ENCODE measurements at regions not wholly inside any gene's neighbourhood (a gene's known extent, or its start where the extent isn't known, plus 50 kb on each side); places are given as distances from the start of the nearest gene placed in this dataset.

DNA sequence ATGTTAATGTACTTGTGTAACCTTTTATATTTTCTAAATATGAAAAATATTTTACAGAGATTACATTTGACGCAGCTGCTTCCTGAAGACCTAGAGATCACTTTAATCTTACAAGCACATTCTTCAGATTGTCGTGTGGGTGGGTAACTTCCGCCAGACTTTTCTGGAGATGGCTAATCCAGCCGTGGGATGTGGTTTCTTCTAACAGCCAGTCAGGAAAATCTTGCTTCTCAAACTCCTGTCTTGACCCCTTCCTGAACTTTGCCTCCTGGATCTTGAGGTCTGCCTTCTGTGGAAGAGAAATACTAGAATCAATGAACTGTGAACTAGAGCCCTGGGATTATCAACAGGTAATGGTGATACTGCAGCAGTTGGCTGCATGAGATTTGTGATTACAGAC is 401.6 kb upstream of the TNP1 start:
- no CpG with 5 or more reads among the region's 4 CpGs for WGBS (ENCODE audit: insufficient coverage)

DNA sequence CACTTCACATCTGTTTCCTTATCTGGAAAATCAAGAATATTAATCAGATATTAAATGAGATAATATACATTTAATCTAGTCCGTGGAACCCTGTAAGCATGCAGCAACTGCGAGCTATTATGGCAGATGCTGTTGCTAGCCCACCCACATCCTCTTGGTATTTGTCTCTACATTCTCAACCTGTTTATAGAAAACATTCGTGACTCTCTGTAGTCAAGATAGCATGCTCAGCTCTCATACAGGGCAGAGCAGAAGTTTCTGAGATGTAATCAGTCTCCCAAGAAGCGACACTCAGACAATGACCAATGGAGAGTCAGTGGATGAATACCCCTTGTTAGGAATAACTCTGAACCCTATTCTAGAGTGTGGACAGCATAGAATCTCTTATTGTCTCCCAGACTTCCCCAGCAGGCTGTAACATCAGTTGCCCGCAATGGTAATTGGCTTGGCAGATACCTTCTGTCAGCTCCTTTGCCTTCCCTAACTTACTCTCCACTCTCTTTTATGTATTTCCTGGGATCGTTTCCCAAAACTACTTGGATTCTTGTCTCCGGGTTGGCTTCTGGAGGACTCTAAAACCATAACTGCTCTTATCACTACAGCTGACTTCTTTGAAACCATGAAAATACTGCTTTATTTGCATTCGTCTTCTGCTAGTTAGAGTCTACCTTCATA is 400.7 kb upstream of the TNP1 start:
- H3K36me3 ChIP-seq (ENCODE audit: control insufficient read depth, insufficient read depth, low read length) = no peaks in the 10 kb centered on the region
- H3K4me1 ChIP-seq (ENCODE audit: control insufficient read depth, insufficient read depth, low read length) = peaks cover 16% of the 10 kb centered on the region
- H3K27me3 ChIP-seq (ENCODE audit: control insufficient read depth, insufficient read depth, low read length) = no peaks in the 10 kb centered on the region
- no peak for DNase-seq
- WGBS (ENCODE audit: insufficient coverage) = 65% methylated on average over 6 of the region's 8 CpGs
- H3K4me3 ChIP-seq (ENCODE audit: low read length) = no peak overlapping the region
- no peak overlapping the region for H3K27ac ChIP-seq (ENCODE audit: low read length)
- H3K9me3 ChIP-seq (replicated peaks; ENCODE audit: control insufficient read depth, low read depth, low read length) = no peaks in the 10 kb centered on the region

More for the DNA sequence above, 401.6 kb upstream of the TNP1 start:
- DNase-seq = no peak
- H3K27me3 ChIP-seq (ENCODE audit: control insufficient read depth, insufficient read depth, low read length) = no peaks in the 10 kb centered on the region
- no peak overlapping the region for H3K4me3 ChIP-seq (ENCODE audit: low read length)
- H3K36me3 ChIP-seq (ENCODE audit: control insufficient read depth, insufficient read depth, low read length) = no peaks in the 10 kb centered on the region
- no peak overlapping the region for H3K27ac ChIP-seq (ENCODE audit: low read length)
- H3K4me1 ChIP-seq (ENCODE audit: control insufficient read depth, insufficient read depth, low read length) = peaks cover 8% of the 10 kb centered on the region
- no peaks in the 10 kb centered on the region for H3K9me3 ChIP-seq (replicated peaks; ENCODE audit: control insufficient read depth, low read depth, low read length)

DNA sequence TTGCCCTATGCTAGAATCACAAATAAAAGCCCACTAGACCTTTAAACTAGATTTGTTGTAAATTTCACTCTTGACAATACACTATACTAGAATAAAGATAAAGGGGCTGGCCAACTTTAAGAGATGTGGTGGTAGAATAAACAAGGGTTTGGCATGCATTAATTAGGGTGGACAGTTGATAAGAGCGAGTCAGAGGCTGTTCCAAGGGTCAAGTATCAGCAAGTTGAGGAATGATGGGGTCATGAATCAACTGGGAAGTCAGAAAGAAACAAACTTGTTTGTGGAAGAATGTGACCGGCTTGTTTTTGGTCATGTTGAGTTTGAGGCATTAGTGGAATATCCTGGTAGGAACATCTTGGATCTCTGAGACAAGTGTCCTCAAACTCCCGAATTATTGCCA is 398.3 kb upstream of the TNP1 start:
- Histone ChIP-seq H3K9me3 (replicated peaks; ENCODE audit: control insufficient read depth, low read depth, low read length) (no peaks in the 10 kb centered on the region), H3K27me3 (ENCODE audit: control insufficient read depth, insufficient read depth, low read length) (no peaks in the 10 kb centered on the region), H3K4me1 (ENCODE audit: control insufficient read depth, insufficient read depth, low read length) (peaks cover 16% of the 10 kb centered on the region), H3K36me3 (ENCODE audit: control insufficient read depth, insufficient read depth, low read length) (no peaks in the 10 kb centered on the region), H3K4me3 (ENCODE audit: low read length) (no peak overlapping the region), H3K27ac (ENCODE audit: low read length) (no peak overlapping the region)
- DNase-seq = no peak
- WGBS (ENCODE audit: insufficient coverage) = 92% methylated on average over 2 of the region's 3 CpGs

DNA sequence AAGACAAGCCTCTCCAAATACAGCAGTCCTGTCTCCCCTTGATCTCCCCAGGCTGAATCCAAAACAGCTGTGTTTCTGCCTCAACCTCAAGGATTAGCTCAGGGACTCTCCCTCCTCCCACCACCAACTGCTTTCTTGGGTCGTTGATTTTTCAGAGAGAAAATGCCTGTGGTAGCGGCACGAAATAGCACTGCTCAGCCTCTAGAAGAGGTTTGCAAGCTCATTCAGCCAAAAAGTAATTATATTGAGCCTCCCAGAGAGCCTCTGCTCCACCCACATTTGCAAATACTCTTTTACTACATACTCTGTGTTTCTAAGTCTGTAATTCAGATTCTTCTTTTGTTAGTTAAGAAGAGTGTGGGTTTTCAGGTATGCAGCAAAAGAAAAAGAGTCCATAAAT is 396.4 kb upstream of the TNP1 start:
- peaks cover 12% of the 10 kb centered on the region for H3K4me1 ChIP-seq (ENCODE audit: control insufficient read depth, insufficient read depth, low read length)
- no peak overlapping the region for H3K27ac ChIP-seq (ENCODE audit: low read length)
- H3K27me3 ChIP-seq (ENCODE audit: control insufficient read depth, insufficient read depth, low read length) = no peaks in the 10 kb centered on the region
- no peak overlapping the region for H3K4me3 ChIP-seq (ENCODE audit: low read length)
- peak; percentile 46 for DNase-seq
- H3K36me3 ChIP-seq (ENCODE audit: control insufficient read depth, insufficient read depth, low read length) = no peaks in the 10 kb centered on the region
- no peaks in the 10 kb centered on the region for H3K9me3 ChIP-seq (replicated peaks; ENCODE audit: control insufficient read depth, low read depth, low read length)
- WGBS (ENCODE audit: insufficient coverage) = 10% methylated on average over 2 of the region's 3 CpGs

DNA sequence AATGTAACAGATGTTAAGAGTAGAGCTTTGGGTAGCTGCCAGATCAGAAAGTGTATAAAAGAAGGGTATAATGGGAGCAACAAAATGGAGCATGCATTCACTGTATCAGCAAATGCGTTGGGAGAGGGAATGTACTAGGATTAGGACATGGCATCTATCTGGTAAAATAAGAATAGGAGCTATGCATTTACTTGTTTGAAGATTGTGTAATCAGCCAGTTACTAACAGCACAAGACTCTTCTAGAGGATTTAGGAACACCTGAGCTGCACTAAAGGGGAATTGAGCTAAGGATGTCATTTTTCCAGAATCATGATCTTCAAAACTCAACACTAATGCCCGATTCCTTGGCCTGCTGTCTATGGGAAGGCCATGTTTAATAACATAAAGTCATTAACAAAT is 394.2 kb upstream of the TNP1 start:
- Histone ChIP-seq H3K4me1 (ENCODE audit: control insufficient read depth, insufficient read depth, low read length) (peaks cover 22% of the 10 kb centered on the region), H3K27ac (ENCODE audit: low read length) (no peak overlapping the region), H3K36me3 (ENCODE audit: control insufficient read depth, insufficient read depth, low read length) (no peaks in the 10 kb centered on the region), H3K4me3 (ENCODE audit: low read length) (no peak overlapping the region), H3K27me3 (ENCODE audit: control insufficient read depth, insufficient read depth, low read length) (no peaks in the 10 kb centered on the region), H3K9me3 (replicated peaks; ENCODE audit: control insufficient read depth, low read depth, low read length) (no peaks in the 10 kb centered on the region)
- WGBS (ENCODE audit: insufficient coverage) = no CpG with 5 or more reads among the region's 2 CpGs
- no peak for DNase-seq

DNA sequence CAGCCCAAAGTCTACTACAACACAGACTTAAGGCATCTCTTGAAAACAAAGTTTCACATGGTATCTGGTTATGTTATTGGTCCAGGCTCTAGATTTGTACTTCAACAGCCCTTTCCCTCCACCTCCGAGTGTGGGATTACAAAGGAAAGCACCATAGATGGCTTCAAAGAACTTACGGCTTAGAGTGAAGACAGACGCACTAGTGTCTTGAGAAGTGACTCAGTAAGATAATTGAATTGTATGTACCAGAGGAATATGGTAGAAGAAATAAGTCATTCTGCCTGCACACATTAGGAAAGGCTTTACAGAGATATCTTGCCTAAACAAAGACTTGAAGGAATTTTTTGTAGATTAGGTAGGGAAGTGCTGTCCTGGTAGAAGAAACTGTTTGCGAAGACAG is 392.3 kb upstream of the TNP1 start:
- H3K27me3 ChIP-seq (ENCODE audit: control insufficient read depth, insufficient read depth, low read length) = no peaks in the 10 kb centered on the region
- H3K4me1 ChIP-seq (ENCODE audit: control insufficient read depth, insufficient read depth, low read length) = peaks cover 41% of the 10 kb centered on the region
- H3K9me3 ChIP-seq (replicated peaks; ENCODE audit: control insufficient read depth, low read depth, low read length) = no peaks in the 10 kb centered on the region
- 94% methylated on average over 3 of the region's 4 CpGs for WGBS (ENCODE audit: insufficient coverage)
- H3K36me3 ChIP-seq (ENCODE audit: control insufficient read depth, insufficient read depth, low read length) = no peaks in the 10 kb centered on the region
- H3K4me3 ChIP-seq (ENCODE audit: low read length) = no peak overlapping the region
- no peak for DNase-seq
- no peak overlapping the region for H3K27ac ChIP-seq (ENCODE audit: low read length)

DNA sequence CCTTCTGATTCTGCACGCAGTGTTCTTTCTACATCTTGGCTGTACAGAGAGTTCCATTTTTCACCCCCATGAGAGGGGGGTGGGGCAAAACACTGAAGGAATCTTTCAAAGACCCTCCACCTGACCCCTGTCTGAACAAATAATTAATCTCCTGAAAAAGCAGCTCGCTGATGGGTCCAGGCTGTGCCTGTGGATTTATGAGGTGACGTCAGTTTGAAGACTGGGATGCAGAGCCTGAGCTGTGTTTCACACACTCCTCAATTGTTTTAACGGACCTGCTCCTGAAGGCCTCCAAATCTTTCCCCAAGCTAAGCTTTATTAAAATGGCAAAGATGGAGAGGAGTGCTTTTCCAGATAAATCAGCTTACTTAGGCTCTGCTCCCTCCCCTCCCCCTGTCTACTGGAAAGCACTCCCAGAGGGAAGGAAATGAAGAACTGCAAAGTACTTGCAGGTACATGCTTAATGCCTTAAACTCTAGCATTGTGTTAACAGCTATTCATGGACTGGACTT is 390.2 kb upstream of the TNP1 start:
- H3K4me3 ChIP-seq (ENCODE audit: low read length) = no peak overlapping the region
- H3K36me3 ChIP-seq (ENCODE audit: control insufficient read depth, insufficient read depth, low read length) = no peaks in the 10 kb centered on the region
- H3K4me1 ChIP-seq (ENCODE audit: control insufficient read depth, insufficient read depth, low read length) = peaks cover 32% of the 10 kb centered on the region
- H3K27ac ChIP-seq (ENCODE audit: low read length) = peak overlapping the region; percentile 94
- peak; percentile 96 for DNase-seq
- no peaks in the 10 kb centered on the region for H3K9me3 ChIP-seq (replicated peaks; ENCODE audit: control insufficient read depth, low read depth, low read length)
- no CpG with 5 or more reads among the region's 4 CpGs for WGBS (ENCODE audit: insufficient coverage)
- no peaks in the 10 kb centered on the region for H3K27me3 ChIP-seq (ENCODE audit: control insufficient read depth, insufficient read depth, low read length)

DNA sequence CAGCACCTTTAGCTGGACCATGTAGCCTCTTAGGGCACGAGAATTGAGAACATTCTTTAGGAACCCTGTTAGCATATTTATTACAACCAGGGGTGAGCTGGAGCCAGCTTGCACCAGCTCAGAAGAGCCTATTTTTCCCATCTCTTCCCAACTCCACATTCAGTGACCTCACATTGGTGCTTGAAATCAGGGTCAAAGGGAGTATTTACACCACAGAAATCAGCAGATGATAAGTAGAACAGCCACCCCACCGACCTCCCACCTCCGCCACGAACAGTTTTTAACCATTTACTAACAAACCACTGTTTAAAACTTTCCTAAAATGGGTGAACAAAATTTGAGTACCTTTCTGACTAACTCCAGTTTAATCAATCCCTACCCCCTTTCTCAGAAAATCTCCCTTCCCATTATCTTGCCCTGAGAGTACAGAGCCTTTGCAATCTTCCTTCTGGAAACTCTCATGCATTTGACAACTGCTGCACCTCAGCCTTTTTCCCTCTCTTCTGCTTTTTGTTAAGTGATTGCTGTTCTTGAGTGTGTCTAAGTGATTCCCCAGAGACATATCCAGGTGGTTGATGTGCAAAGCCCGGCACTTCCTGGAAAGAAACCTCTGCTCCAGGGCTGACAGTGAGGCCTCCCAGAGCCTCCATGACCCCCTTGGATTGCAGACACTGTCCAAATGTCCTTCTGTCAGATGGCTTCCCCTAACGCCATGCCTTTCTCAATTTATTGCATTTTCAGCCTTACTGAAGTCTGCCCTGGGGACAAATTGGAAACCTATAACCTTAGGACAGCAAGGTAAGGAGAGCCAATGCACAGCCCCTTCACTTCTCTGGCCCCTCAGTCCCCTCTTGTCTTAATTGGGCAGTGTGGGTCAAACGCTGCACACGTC is 389.5 kb upstream of the TNP1 start:
- DNase-seq = peak; percentile 75
- Histone ChIP-seq H3K36me3 (ENCODE audit: control insufficient read depth, insufficient read depth, low read length) (no peaks in the 10 kb centered on the region), H3K4me1 (ENCODE audit: control insufficient read depth, insufficient read depth, low read length) (peaks cover 32% of the 10 kb centered on the region), H3K4me3 (ENCODE audit: low read length) (no peak overlapping the region), H3K27ac (ENCODE audit: low read length) (peak overlapping the region; percentile 94), H3K9me3 (replicated peaks; ENCODE audit: control insufficient read depth, low read depth, low read length) (no peaks in the 10 kb centered on the region), H3K27me3 (ENCODE audit: control insufficient read depth, insufficient read depth, low read length) (no peaks in the 10 kb centered on the region)
- WGBS (ENCODE audit: insufficient coverage) = 37% methylated on average over 5 of the region's 8 CpGs

DNA sequence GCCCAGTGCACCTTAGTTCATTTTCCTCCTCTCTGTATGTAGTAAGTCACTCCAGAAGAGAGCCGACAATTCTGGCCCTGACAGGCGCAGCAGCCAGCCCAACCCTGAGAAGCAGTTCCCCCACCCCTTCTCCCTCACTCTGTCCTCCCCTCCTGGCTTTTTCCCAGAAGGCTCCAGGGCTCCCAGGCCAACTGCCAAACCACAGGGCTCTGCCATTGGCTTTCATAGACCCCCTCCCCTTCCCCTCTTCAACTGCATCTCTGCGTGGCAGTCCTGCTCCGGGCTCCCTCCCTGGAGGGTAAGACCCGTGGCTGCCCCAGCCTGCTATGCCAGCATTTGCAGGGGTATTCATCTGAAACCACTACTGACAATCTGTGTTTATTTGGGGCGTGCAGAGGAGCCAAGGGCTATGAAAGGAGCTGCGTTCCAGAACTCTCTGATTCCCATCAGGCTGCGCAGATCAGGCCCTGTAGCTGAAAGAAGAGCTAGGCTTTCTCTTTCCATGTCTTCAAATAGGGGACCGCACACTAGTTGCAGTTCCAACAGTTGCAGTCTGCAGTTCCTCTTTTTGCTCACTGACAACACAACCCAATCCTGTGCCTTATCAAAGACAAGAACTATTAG is 388.6 kb upstream of the TNP1 start:
- no peaks in the 10 kb centered on the region for H3K9me3 ChIP-seq (replicated peaks; ENCODE audit: control insufficient read depth, low read depth, low read length)
- H3K36me3 ChIP-seq (ENCODE audit: control insufficient read depth, insufficient read depth, low read length) = no peaks in the 10 kb centered on the region
- H3K27me3 ChIP-seq (ENCODE audit: control insufficient read depth, insufficient read depth, low read length) = no peaks in the 10 kb centered on the region
- H3K4me3 ChIP-seq (ENCODE audit: low read length) = no peak overlapping the region
- 9% methylated on average over 7 of the region's 9 CpGs for WGBS (ENCODE audit: insufficient coverage)
- peak; percentile 98 for DNase-seq
- H3K4me1 ChIP-seq (ENCODE audit: control insufficient read depth, insufficient read depth, low read length) = peaks cover 32% of the 10 kb centered on the region
- peak overlapping the region; percentile 94 for H3K27ac ChIP-seq (ENCODE audit: low read length)

DNA sequence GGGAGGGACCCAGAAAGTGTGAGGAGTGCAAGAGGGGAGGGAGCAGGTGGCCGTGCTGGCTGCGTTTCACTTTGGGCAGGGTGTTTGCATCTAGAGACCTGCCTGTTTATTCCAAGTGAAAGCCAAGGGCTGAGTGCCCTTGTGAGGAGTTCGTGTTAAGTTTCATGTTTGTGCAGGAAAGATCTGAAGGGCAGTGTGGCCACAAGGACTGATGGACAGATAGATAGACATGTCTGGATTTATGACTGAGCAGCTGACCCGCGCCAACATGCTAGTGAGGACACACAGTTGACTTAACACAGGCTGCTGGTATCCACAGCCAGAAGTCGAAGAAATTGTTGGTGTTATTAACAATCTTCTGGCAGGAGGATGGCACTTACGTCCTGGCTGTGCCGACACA is 387.6 kb upstream of the TNP1 start:
- H3K9me3 ChIP-seq (replicated peaks; ENCODE audit: control insufficient read depth, low read depth, low read length) = no peaks in the 10 kb centered on the region
- peak overlapping the region; percentile 94 for H3K27ac ChIP-seq (ENCODE audit: low read length)
- WGBS (ENCODE audit: insufficient coverage) = 57% methylated on average over 8 of the region's 8 CpGs
- no peak overlapping the region for H3K4me3 ChIP-seq (ENCODE audit: low read length)
- H3K4me1 ChIP-seq (ENCODE audit: control insufficient read depth, insufficient read depth, low read length) = peaks cover 32% of the 10 kb centered on the region
- no peaks in the 10 kb centered on the region for H3K27me3 ChIP-seq (ENCODE audit: control insufficient read depth, insufficient read depth, low read length)
- peak; percentile 86 for DNase-seq
- no peaks in the 10 kb centered on the region for H3K36me3 ChIP-seq (ENCODE audit: control insufficient read depth, insufficient read depth, low read length)

Measured in muscle of leg (tissue), 3 donors.